AG04449 (cell line): ENCODE measurements at regions not wholly inside any gene's neighbourhood (a gene's known extent, or its start where the extent isn't known, plus 50 kb on each side); places are given as distances from the start of the nearest gene placed in this dataset.

Experiments
- CTCF ChIA-PET: fragments of 350-600 bp; formaldehyde crosslinking; extraction: SDS; loops from one replicate; lab custom pipeline; 2021; ENCODE audit warnings: antibody characterized with exemption; lab: Yijun Ruan, JAX
- POLR2A ChIA-PET: fragments of 400-600, 350-600 bp; formaldehyde crosslinking; extraction: SDS; loops from one replicate; lab custom pipeline; 2020; ENCODE audit warnings: antibody characterized with exemption, inconsistent platforms; lab: Yijun Ruan, JAX
- DNase-seq: peaks from one replicate; pipeline ENCODE4 v3.0.0-alpha.2; 2010; ENCODE audit warnings: low read depth, low spot score
- H3K4me3 ChIP-seq: 2 replicates; pipeline ENCODE4 v1.5.1; 2011; ENCODE audit warnings: low read depth, mild to moderate bottlenecking, control low read depth, low read length
- TF ChIP-seq, protein P1 (sequence below): IDR thresholded peaks from one replicate; pipeline ENCODE4 v1.5.1; 2011; ENCODE audit warnings: mild to moderate bottlenecking, moderate library complexity, low read length, control low read depth, inconsistent platforms; ENCODE audit not compliant: insufficient read depth; ENCODE audit errors: missing control alignments

DNA sequence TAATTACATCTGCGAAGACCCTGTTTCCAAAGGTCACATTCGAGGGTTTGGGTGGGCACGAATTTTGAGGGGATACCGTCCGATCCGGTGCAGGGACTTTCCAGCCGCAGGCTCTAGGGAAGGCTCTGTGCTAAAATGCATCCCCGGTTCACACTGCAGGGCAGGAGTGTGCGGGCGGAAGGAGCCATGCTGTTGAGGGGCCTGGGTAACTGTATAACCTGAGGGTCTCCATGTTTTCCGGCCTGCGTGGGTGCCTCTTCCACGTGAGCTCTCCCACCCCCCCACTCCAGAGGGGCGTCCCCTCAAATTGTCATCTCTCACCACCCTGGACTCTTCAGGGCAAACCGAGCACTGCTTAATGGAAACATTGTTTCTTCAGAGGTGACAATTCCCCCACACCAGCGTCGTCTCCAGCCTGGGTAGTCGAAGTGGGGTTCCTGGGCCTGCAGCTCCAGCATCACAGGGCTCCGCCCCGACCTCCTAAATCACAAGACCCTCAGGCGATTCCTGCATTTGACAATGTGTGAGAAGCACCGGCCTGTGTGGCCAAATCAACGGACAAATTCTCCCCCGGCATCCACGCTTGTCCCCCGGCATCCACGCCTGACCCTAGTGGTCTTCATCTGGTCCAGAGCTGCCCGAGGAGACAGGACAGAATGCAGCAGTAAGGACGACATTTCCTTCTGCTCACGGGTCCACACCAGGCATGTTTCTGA lies 51.2 kb downstream of the FOXL3 start:
- DNase-seq = no peak
- ChIA-PET POLR2A (interaction anchor here (0.6 kb wide), 1 partner anchor 472 kb away, joined by 3 read pairs; no protein-coding TSS in a partner anchor), CTCF (interaction anchor here (4.5 kb wide), 1 partner anchor 9 kb away, joined by 26 read pairs; no protein-coding TSS in a partner anchor)
- TF ChIP-seq, protein P1, sequence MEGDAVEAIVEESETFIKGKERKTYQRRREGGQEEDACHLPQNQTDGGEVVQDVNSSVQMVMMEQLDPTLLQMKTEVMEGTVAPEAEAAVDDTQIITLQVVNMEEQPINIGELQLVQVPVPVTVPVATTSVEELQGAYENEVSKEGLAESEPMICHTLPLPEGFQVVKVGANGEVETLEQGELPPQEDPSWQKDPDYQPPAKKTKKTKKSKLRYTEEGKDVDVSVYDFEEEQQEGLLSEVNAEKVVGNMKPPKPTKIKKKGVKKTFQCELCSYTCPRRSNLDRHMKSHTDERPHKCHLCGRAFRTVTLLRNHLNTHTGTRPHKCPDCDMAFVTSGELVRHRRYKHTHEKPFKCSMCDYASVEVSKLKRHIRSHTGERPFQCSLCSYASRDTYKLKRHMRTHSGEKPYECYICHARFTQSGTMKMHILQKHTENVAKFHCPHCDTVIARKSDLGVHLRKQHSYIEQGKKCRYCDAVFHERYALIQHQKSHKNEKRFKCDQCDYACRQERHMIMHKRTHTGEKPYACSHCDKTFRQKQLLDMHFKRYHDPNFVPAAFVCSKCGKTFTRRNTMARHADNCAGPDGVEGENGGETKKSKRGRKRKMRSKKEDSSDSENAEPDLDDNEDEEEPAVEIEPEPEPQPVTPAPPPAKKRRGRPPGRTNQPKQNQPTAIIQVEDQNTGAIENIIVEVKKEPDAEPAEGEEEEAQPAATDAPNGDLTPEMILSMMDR = no peak
- no peak overlapping the region for H3K4me3 ChIP-seq

DNA sequence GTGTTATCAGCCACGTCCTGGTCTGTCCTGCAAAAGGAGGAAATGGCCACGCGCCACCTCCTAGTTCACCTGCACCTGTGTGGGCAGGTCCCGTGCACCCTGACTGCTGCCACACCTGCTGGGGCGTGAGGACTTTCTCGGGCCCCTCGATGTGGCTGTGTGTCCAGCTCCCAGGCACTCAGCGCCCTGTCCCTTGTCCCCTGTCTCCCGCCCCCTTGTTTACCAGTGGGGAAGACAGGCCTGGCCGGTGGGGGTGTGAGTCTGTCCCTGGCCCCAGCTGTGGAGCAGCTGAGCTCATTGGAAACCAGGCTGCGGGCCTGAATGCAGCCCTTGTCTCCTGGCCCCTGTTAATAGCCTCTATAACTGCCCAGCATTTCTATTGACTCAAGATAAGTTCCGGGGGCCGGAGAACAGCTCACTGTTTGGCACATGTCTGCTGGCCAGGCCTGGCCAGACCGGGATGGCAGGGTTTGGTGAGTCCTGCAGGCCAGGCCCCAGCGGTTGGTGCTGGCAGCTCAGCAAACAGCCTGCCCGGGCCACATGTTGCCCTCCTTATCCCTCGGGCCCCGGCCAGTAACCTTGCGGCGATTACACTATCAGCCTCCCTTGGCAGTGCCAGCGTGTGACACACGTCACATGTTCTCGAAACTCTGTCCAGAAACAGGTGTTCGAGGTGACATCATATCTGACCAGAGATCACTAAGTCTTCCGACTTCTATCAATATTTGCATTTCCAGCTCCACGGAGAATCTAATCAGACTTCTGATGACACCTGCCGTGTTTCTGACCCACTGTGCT lies 52.1 kb downstream of the FOXL3 start:
- no peak for DNase-seq
- TF ChIP-seq, protein P1 = no peak
- ChIA-PET POLR2A (interaction anchor here (0.6 kb wide), 1 partner anchor 471 kb away, joined by 3 read pairs; no protein-coding TSS in a partner anchor), CTCF (interaction anchor here (4.5 kb wide), 1 partner anchor 10 kb away, joined by 26 read pairs; no protein-coding TSS in a partner anchor)
- H3K4me3 ChIP-seq = no peak overlapping the region

DNA sequence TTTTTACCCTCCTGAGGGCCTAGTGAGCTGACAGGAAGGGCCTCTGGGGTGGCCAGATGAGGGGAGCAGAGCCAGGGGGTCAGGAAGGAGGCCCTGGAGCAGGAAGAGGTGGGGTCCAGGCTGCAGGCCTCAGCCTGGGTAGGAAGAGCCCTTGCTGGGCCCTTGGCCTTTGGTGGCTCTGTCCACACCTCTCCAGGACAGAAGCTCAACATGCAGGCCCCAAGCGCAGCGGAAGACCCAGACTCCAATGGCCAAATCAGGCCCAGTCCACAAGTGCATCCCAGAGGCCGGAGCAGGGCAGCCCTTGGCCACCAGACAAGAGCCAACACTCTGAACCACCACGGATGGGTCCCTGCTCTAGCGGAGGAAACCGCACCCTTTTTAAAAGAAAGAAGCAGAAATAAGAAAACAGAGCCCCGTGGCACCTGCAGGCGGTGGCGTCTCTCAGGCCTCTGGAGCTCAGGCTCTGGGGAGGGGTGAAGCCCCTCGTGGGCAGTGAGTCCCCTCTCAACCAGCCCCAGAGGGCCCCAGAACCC lies 52.8 kb downstream of the FOXL3 start:
- ChIA-PET CTCF (interaction anchor here (4.5 kb wide), 1 partner anchor 10 kb away, joined by 26 read pairs; no protein-coding TSS in a partner anchor), POLR2A (no interaction called here)
- TF ChIP-seq, protein P1 = no peak
- no peak overlapping the region for H3K4me3 ChIP-seq
- no peak for DNase-seq

- POLR2A ChIA-PET = no interaction called here
- no peak overlapping the region for H3K4me3 ChIP-seq
- DNase-seq = no peak
- TF ChIP-seq, protein P1 = no peak
- CTCF ChIA-PET = interaction anchor here (4.5 kb wide), 1 partner anchor 11 kb away, joined by 26 read pairs; no protein-coding TSS in a partner anchor
Observed at GRCh38 chr7:343227-343822, 53.4 kb downstream of the FOXL3 start.

GRCh38 chr7:343864-344607 lies 54.1 kb downstream of the FOXL3 start:
- DNase-seq = no peak
- ChIA-PET CTCF (interaction anchor here (4.5 kb wide), 1 partner anchor 12 kb away, joined by 26 read pairs; no protein-coding TSS in a partner anchor), POLR2A (no interaction called here)
- TF ChIP-seq, protein P1 = no peak
- no peak overlapping the region for H3K4me3 ChIP-seq
